ENCODE measurements at regions not wholly inside any gene's neighbourhood (a gene's known extent, or its start where the extent isn't known, plus 50 kb on each side); places are given as distances from the start of the nearest gene placed in this dataset.
A peak's percentile ranks its signal among the peaks of the same experiment; 100 is the strongest.
"Not testable (repeated sequence)": the region's sequence is repeated elsewhere in the genome, so short reads cannot be mapped to it uniquely, and the experiment has no call there.

DNA sequence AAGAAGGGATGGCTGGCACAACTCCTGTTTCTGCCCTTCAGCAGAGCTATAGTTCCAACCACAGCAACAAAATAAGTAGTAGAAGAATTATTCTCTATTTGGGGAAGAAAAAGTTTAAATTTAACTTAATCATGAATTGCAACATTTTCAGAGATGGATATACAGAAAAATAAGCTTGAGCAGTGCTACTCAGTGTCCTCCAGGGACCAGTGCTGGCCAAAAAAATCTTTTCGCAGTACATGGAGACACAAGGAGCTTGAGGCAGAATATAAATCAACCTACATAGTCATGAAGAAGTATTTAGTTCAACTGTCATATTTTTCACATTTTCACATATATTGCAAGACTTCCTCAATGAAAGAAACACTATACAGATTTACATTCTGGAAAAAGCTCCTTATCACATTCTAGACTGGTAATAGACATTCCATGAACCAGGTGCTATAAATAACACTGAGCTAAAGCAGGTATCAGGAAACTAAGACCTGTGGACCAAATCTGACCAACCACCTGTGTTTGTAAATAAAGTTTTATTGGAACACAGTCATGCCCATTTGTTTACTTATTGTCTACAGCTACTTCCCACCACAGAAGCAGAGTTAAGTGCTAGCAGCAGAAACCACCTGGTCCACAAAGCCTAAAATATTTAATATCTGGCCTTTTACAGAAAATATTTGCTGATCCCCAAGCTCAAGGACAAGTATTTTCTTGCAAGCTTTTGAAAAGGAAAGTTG, 101.9 kb downstream of the RGS21 start:
- DNase-seq (ENCODE audit: low read depth), result no peak

DNA sequence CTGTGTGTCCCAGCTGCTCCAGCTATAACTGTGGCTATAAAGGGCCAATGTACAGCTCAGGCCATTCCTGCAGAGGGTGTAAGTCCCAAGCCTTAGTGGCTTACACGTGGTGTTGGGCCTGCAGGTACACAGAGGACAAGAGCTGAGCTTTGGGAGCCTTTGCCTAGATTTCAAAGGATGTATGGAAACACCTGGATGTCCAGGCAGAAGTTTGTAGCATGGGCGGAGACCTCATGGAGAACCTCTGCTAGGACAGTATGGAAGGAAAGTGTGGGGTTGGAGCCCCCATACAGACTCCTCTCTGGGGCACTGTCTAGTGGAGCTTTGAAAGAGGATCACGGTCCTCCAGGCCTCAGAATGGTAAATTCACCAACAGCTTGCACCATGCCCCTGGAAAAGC, 113.9 kb downstream of the RGS21 start:
- no peak for DNase-seq (ENCODE audit: low read depth)

DNA sequence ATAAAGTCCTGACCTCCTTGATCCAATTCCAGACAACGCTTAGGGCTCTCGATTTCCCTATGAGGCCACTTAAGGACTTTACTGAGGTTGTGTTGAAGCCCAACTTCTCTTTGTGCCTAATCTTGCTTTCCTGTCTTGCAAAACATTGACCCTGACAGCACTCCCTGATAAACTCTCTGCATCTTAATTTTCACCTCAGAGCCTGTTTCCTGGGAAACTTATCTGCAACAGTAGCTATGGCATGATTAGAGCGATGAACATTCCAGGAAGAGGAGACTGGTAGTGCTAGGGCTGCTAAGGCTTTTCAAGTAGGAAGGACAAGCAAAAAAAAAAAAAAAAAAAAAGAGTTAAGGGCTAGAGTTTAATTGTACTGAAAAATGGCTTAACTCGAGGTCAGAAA, 118.9 kb downstream of the RGS21 start:
- DNase-seq (ENCODE audit: low read depth), result no peak

DNA sequence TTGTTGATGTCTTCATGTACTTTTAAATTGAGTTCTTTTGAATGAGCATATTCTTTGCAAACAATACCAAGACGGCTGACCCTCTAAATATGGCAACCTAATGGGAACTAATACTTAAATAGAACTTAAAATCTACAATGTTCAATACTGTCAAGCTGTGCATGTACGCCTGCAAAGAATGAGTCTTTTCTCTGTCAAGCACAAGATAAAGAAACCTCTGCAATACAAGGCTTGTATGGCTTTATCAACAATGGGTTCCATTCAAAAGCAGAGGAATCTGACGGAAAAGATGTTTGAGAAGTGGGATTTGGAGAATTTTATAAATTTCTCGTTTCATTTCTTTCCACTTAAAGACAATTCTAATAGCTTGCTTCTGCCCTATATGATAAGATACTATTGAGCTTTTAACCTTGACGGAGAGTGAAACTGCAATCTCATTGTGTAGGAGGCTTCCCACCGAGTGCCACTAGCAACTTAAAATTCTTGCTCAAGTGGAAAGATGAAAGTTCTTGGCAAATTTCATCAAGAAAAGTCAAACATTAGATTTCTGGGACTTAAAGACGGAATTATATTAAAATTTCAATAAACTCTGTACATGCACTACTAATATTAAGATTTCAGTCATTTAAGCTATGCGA, 119.8 kb downstream of the RGS21 start:
- DNase-seq (ENCODE audit: low read depth), result no peak

DNA sequence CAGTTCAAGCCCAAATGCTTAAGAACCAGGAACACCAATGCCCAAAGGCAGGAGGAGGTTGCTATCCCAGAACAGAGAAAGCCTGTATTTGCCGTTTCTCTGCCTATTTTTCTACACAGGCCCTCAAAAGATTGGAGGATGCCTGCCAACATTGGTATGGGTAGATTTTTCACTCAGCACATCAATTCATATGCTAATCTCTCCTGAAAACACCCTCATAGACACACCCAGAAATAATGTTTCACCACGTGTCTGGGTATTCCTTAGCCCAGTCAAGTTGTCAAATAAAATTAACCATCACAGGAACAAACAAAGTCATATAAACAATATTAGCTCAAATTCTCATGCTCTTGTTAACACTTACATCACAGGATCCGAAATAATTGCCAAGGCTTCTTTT, 121.9 kb downstream of the RGS21 start:
- DNase-seq (ENCODE audit: low read depth), result no peak

DNA sequence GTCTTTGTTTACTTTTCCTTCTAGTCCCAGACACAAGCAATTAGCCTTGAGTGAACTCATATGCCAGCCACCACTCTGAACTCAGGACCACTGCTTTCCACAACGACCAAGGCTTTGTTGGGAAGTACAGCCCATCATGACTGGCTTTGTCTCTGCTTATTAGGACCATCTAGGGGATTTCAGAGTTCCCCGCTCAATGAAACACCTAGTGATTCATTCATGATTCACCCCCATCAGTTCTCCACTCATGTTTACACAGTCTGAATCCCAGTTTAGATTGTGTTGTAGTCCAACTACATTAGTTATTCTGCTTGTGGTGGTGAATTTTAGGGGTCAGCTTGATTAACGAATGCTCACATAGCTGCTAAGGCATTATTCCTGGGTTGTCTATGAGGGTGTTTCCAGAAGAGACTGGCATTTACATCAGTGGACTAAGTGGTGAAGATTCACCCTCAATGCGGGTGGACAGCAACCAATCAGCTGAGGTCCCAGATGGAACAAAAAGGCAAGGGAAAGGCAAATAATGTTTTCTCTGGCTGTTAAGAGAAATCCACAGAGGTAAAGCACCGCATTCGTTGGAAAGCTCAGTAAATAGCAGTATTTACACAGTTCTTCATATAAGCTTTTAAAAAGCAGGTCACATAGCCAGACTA, 122.7 kb downstream of the RGS21 start:
- no peak for DNase-seq (ENCODE audit: low read depth)

DNA sequence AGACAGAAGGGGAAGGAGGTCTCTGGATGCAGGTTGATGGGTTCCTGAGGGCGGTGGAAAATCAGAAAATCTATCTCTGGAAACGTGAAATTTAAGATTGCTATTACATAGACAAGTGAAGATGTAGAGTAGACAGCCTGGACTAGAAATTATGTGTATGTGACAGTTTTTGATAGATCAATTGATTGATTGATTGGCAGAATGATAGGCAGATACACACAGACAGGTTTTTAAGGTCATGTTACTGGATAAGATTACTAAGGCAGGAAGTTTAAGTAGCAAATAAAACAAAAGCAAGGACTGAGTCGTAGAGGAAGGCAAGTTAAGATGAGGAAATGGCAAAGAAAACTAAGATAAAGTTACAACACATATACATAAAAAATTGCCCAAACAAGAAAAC, 124.7 kb downstream of the RGS21 start:
- DNase-seq (ENCODE audit: low read depth), result no peak

DNA sequence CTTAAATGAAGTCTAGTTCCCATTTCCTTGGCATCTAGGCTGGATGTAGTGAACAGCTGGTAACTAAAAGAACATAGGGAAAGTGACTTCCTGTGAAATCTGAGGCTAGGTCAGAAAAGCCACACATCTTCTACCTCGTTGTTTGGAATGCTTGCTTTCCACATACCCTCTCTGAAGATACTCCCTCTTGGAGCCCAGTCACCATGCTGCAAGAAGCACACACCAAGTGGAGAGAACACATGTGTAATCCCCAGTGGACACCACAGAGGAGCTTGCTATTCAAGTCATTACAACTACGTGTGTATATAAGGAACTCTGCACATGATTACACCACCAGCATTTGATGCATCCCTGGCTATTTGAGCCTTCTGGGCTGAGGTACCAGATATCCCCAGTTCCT, 125.9 kb downstream of the RGS21 start:
- no peak for DNase-seq (ENCODE audit: low read depth)

DNA sequence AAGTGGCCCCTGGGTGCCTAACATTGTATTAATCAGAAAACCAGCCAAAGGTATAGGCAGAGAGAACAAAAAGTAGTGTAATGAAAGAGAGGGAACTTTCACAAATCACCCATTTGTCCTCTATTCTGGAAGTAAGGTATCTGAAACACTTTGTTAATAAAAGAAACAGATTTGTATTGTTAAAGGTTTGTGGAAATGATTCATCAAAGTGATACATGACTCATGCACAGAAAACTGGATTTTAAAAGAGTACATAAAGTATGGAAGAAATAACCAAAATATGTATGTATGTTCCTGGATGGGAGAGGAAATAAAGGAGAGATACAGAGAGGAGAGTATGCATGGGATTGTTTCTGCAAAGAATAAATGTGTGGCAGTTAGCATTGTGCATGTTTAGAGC, 126.8 kb downstream of the RGS21 start:
- DNase-seq (ENCODE audit: low read depth), result no peak

DNA sequence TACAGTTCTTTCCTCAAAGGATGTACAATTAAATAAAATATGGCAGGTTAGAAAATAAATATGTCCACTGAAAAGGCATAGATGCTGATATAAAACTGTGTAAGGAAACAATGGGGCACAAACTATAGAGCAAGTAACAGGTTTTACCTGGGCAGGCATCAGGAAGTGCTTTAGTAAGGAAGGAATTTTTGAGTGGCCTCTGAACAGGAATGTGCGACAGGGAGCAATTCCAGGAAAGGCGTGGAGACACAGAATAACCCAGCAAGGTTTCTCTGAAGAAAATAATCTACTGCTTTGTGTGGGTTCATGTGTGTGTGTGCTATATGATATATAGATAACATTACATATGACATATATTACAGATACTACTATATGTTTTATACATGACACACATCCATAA, 128.4 kb downstream of the RGS21 start:
- DNase-seq (ENCODE audit: low read depth), result no peak

DNA sequence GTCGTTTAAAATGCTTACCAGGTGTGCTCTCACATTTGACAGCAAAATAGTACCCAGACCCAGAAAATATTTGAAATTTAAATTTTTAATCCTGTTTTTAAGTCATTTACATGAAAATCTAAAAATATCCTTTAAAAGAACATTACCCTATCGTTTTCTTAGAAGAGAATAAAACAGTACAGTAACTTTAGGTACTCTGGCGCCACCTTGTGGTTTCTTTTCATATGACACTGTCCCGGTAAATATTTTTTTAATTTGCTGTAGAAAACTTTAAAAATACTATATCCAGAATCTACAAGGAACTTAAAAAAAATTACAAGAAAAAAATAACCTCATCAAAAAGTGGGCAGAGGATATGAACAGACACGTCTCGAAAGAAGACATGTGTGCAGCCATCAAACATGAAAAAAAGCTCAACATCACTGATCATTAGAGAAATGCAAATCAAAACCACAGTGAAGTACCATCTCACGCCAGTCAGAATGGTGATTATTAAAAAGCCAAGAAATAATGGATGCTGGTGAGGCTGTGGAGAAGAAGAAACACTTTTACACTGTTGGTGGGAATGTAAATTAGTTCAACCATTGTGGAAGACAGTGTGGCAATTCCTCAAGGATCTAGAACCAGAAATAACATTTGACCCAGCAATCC, 129.2 kb downstream of the RGS21 start:
- DNase-seq (ENCODE audit: low read depth), result peak; percentile 20

DNA sequence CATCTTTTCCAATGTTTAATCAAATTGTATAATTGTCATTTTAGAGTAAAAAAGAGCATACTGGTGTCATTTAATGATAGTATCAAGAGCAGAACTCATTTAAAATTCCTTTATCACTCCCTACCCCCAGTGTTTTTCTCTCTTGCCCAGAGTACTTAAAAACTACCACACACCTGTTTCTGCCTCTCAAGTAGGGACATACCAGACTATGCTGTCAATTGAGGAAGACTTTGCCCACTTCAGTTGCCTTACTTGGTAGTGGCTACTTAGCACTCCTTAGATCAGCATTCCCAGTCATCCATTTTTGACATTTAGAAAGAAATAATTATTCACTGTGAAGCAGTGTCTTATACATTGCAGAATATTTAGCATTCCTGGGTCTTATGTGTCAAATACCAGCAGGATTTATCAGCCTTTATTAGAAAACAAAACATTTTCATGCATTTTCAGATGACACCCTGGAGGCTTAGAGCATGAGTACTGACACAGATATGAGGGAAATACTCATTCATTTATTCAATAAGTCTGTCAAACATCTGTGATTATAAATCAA, 127.5 kb upstream of the RGS1 start:
- DNase-seq (ENCODE audit: low read depth), result no peak

DNA sequence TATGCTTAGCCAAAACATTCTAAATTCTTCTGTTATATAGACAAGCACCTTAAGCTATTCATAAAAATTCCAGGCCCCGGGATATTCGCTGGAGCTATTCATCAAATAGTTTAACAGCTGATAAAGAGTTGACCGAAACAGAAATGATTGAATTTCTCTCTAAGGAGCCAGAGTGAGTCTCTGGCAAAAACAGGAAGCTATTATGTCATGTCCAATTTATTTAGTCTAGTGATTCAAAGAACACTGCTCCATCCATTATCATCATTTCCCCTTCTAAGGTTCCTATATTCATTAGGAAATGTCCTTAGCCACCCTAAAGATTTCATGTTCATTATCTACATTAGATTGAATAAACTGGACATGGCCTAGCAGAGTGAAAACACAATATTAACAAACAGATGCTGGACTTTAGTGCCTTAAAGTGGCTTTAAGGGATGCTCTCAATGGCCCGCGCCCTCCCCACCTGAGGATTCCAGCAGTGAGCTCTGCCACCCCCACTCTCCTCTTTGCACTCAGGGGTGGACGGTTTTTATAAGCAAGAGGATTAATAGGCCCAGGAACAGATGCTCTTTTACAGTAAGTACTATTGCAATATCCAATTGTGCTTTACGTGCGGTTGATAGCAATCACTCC, 122.1 kb upstream of the RGS1 start:
- DNase-seq (ENCODE audit: low read depth), result no peak

DNA sequence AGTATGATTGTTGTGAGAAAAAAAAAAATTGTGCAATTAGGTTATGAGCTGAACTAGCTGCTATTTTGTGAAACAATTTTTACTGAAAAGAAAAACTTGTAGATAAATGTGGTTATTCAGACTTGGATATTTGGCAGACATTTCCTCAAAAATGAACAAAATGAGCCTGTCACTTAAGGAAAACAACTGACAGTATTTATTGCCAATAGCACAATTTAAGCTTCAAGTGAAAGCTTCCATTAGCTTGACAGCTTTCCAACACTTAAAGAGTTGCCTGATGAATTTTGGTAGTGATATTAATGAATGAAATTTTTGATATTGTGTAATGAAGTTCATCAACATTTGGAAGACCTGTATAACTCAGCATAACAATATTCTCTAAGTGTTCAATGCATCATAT, 116.1 kb upstream of the RGS1 start:
- DNase-seq (ENCODE audit: low read depth), result no peak

DNA sequence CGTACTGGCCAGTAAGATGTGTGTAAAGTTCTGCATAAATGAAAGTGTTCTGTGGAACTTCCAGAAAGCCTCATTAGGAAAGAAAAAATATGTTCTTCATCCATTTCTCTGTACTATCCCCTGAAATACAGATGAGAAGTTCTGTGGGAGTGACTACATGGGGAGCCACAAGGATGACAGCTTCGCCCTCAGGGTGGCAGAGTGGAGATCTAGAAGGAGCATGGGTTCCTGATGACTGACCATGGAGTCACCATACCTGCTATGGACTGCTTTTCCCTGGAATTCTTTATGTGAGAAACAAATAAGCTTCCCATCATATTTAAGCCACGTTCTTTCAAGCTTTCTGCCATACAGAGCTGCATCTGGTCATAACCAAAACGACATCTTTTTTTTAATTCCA, 113.9 kb upstream of the RGS1 start:
- DNase-seq (ENCODE audit: low read depth), result no peak

DNA sequence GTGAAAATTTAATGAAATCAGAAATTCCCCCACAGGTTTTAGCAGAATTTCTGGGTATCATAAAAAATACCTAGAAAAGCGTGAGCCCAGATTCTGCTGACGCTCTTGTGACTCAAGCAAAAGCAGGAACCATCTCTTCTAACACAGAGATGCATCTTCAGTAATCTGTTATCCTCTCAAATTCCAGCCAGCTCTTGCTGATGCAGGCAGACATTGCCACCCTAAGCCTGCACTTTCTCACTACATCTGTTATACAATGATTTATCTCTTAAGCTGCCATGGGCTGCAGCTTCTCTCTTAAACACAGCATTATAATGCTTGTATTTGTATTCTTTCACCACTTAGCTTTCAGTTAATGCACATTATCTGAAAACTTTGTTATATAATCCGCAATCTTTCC, 113.0 kb upstream of the RGS1 start:
- no peak for DNase-seq (ENCODE audit: low read depth)

DNA sequence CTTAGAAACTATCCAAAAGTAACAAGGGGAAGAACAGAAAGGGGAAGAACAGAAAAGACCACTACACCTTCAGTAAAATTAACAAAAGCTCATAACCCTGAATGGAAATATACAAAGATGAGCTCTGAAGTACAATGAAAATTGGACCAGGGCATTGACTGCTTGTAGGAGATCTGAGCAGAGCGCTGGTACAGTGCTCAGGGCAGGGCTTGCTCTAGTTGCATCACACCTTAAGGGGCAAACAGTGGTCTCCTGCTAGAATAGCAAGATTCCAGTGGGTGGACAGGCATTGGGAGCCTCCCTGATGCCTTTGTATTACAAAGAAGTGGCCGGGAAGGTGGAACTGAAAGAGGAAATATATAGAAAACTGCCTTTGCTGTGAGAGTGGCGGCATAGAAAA, 111.9 kb upstream of the RGS1 start:
- no peak for DNase-seq (ENCODE audit: low read depth)

DNA sequence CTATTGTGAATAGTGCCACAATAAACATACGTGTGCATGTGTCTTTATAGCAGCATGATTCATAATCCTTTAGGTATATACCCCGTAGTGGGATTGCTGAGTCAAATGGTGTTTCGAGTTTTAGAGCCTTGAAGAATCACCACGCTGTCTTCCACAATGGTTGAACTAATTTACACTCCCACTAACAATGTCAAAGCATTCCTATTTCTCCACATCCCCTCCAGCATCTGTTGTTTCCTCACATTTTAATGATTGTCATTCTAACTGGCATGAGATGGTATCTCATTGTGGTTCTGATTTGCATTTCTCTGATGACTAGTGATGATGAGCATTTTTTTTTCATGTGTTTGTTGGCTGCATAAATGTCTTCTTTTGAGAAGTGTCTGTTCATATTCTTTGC, 110.4 kb upstream of the RGS1 start:
- not testable (repeated sequence) for DNase-seq (ENCODE audit: low read depth)

DNA sequence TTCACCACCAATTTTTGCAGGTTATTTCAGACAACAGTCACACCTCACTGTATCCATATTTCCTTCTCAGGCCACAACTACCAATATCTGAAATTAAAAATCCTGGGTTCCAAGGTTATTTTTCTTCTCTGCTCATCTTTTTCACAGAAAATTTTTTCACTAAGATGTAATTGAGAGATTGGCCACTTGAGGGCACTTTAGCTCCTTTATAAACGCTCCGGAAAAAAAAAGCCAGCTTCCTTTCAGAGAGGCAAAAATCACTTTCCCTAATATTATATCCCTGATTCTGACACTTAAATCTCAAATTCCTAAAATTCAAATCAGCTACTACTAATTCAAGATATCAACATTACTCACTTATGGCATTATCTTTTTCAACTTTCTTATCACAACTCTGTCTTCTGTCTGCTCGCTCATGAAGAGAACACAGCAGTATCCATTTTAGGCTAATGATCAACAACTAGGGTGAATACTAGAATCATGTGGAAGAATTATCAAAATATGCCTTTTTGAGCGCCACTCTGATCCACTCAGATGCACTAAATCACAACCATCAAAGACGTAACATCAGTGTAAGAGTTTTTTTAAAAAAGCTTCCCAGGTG, 101.4 kb upstream of the RGS1 start:
- no peak for DNase-seq (ENCODE audit: low read depth)

DNA sequence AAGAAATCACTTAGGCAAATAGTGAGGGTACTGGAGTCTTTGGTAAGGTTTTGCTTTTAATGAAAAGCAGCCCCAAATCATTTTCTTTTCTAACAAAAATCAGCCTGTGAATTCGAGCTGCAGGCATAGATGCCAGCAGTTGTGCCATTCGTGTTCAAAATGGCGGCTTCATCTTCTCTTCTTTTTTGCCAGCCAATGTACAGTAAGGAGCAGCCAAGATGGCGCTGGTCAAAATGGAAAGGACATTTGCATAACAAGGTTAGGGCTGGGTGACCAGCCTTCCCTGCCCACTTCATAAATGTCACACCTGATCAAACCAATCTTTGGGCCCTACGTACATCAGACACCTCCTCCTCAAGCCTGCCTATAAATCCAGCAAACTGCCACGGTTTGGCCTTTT, 100.2 kb upstream of the RGS1 start:
- DNase-seq (ENCODE audit: low read depth), result no peak

DNA sequence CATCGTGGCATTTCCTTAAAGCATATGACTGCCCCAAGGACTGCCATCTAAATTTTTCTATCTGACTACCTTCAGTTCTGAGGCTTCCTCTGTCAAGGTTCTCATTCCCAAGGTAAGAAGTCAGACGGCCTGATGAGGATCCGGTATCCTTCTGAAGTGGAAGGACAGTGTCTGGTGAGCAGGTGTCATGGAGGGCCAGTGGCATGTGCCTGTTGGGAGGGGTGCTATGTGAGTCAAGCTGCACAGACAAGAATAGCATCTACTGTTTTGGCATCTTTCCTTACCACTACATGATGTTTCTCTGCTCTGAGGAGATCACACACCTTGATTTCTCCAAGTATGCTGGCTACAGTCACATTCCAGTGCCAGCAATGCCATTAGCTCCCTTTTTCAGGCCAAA, 99.6 kb upstream of the RGS1 start:
- DNase-seq (ENCODE audit: low read depth), result no peak

DNA sequence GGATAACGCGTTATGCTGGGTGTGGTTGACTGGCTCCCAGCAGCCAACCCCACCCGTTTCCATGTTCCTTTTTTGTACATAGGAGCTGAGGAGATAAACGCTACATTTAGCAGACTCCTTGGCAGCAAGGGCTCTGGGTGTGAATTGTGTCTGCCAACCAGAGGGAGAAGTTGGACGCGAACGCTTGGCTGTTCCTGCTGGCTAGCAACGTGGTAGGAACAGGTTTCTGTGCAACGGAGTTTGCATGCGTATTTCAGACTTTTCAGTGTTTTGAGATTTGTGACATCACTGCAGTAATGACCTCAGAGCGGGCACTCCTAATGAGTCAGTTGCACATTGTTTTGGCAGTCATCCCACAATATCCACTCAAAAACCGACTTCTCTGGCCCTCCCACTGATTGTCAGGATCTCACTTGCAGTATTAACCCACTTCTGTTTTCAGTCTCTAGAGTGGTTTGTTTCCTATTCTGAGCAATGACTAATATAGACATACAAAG, 98.7 kb upstream of the RGS1 start:
- no peak for DNase-seq (ENCODE audit: low read depth)
